GM18951 (cell line): ENCODE measurements at regions not wholly inside any gene's neighbourhood (a gene's known extent, or its start where the extent isn't known, plus 50 kb on each side); places are given as distances from the start of the nearest gene placed in this dataset.

Experiments used
- POLR2A ChIP-seq: IDR thresholded peaks from 4 replicates; pipeline ENCODE4 v1.6.1; 2011; ENCODE audit warnings: mild to moderate bottlenecking; ENCODE audit not compliant: insufficient read length, insufficient read depth; ENCODE audit errors: extremely low read depth
- in situ Hi-C: fragments of 300-500 bp; cut with MboI; formaldehyde crosslinking; loops from one replicate; pipeline ENCODE4 v1.12.0; 2022; ENCODE audit warnings: low sequenced_read_pairs, mixed read lengths, inconsistent platforms; ENCODE audit not compliant: unreplicated experiment

GRCh38 chr6:113733381-113733780 lies 123.8 kb upstream of the MARCKS start:
- TF ChIP-seq POLR2A, result no peak
- in situ Hi-C loops, result no loop called here

DNA sequence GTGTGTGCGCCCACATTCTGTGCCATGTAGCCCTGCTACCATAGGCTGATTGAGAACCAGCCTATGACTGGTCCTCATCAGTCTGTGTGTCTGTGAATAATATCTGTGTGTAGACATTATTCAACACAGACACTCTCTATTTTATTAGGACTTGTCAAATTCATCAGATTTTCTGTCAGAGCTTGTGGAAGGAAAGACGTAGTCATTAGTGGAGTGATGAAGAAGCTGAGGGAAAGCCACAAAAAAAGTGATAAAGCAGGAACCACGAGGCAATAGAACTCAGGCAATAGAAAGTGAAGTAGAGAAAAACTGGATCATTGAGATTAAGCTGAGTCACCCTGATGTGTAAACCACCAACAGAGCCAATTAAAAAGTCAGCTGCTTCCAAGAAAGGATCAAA lies 122.2 kb upstream of the MARCKS start:
- no peak for TF ChIP-seq POLR2A
- in situ Hi-C loops, result no loop called here

DNA sequence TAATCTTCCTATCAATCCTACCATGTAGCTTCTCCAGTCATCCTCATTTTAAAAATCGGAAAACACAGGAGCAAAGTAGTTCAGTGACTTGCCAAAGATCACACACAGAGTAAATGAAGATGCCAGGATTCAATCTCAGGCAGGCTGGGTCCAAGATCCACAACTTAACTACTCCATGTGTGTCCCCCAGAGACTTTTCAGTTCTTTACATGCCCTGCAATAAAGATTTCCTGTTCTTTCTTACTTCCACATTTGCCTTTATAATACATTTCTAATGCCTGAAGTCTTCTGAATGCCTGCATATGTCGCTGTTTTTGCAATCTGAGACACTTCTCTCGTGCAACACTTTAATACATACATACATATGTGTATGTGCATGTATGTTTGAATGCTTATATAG lies 121.7 kb upstream of the MARCKS start:
- in situ Hi-C loops, result no loop called here
- no peak for TF ChIP-seq POLR2A

DNA sequence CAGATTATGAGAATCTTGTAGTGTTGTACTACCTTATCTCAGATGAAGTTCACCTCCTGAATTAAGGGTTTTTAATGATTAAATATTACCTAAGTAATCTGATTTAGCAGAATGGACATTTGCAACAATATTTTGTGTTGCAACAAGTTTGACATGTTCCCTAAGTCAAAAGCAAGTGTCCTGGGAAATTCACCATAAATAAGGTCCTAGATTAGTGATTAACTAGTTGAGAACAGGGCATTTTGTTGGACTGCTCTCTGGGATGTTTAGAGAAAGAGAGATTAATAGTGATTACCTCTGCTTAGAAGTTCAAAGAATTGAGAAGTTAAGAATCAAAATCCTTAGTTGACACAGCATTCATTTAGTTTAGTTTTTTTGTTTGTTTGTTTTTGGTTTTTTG lies 120.2 kb upstream of the MARCKS start:
- no peak for TF ChIP-seq POLR2A
- in situ Hi-C loops, result no loop called here

GRCh38 chr6:113739041-113739655 lies 118.0 kb upstream of the MARCKS start:
- in situ Hi-C loops, result no loop called here
- TF ChIP-seq POLR2A, result no peak

DNA sequence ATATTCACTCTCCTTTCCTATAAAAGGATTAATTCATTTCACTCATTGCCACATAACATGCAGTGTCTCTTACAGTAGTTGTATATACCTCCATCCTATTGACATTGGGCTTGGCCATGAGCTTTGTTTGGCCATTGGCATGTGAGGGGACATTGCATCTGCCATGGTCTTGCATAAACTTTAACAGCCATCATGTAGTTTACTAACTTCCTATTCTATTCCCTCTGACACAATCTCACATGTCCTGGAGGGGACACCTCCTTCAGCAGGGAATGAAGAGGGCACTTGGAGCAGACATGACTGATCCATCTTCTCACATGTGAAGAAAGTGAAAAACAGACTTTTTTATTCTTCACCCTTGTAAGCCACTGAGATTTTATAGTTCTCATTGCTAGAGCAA lies 115.5 kb upstream of the MARCKS start:
- no peak for TF ChIP-seq POLR2A
- in situ Hi-C loops, result no loop called here

- in situ Hi-C loops, result no loop called here
- no peak for TF ChIP-seq POLR2A
Observed at GRCh38 chr6:113742342-113742741, 114.8 kb upstream of the MARCKS start.

DNA sequence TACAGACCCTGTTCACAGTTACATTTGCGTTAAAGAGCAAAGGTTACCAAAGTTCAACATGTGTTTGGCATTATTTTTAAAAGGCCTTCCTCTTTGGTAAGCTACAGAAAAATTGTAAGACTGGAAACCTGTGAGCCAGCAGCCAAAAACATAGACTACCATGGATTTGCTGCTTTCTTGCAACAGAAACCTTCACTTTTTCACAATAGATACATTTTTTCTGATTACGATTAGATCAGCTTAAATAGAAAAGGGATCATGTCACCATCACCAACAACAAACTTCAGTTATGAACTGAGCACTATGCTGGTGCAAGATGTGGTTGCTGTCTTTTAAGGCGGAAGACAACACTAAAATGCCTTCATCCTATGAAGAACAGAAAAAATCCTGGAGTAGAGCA lies 112.3 kb upstream of the MARCKS start:
- no peak for TF ChIP-seq POLR2A

GRCh38 chr6:113750151-113750855 lies 106.8 kb upstream of the MARCKS start:
- in situ Hi-C loops, result no loop called here
- no peak for TF ChIP-seq POLR2A

More for the DNA sequence above, 112.3 kb upstream of the MARCKS start:
- in situ Hi-C loops, result no loop called here

GRCh38 chr6:113754291-113754690 lies 102.9 kb upstream of the MARCKS start:
- no peak for TF ChIP-seq POLR2A
- in situ Hi-C loops, result no loop called here

- in situ Hi-C loops, result no loop called here
Observed at GRCh38 chr6:113755449-113756289, 101.5 kb upstream of the MARCKS start.

GRCh38 chr6:113756290-113756665 lies 100.9 kb upstream of the MARCKS start:
- in situ Hi-C loops, result no loop called here
- no peak for TF ChIP-seq POLR2A

More at GRCh38 chr6:113755449-113756289, 101.5 kb upstream of the MARCKS start:
- no peak for TF ChIP-seq POLR2A

GRCh38 chr6:113758214-113758613 lies 98.9 kb upstream of the MARCKS start:
- no peak for TF ChIP-seq POLR2A
- in situ Hi-C loops, result no loop called here
